Endothelial cell (in vitro differentiated cells): ENCODE measurements at regions not wholly inside any gene's neighbourhood (a gene's known extent, or its start where the extent isn't known, plus 50 kb on each side); places are given as distances from the start of the nearest gene placed in this dataset.

ENCODE experiments used
- DNase-seq: peaks from one replicate; pipeline ENCODE4 v3.0.0; 2021; ENCODE audit warnings: low spot score
- H3K27ac Mint-ChIP-seq: one replicate; pipeline ENCODE4 v1.8.0; 2021; ENCODE audit warnings: mixed read lengths, inconsistent platforms; ENCODE audit not compliant: unreplicated experiment
- H3K27me3 Mint-ChIP-seq: one replicate; pipeline ENCODE4 v1.8.0; 2021; ENCODE audit warnings: mild to moderate bottlenecking, moderate library complexity, mixed read lengths, inconsistent platforms; ENCODE audit not compliant: unreplicated experiment
- H3K36me3 Mint-ChIP-seq: one replicate; pipeline ENCODE4 v1.8.0; 2021; ENCODE audit warnings: mild to moderate bottlenecking, low read depth, mixed read lengths, inconsistent platforms; ENCODE audit not compliant: unreplicated experiment
- H3K4me1 Mint-ChIP-seq: one replicate; pipeline ENCODE4 v1.8.0; 2021; ENCODE audit warnings: mild to moderate bottlenecking, mixed read lengths, inconsistent platforms; ENCODE audit not compliant: unreplicated experiment
- H3K4me3 Mint-ChIP-seq: one replicate; pipeline ENCODE4 v1.8.0; 2021; ENCODE audit warnings: mild to moderate bottlenecking, mixed read lengths, inconsistent platforms; ENCODE audit not compliant: unreplicated experiment
- H3K9me3 Mint-ChIP-seq: one replicate; pipeline ENCODE4 v1.8.0; 2021; ENCODE audit warnings: mixed read lengths, inconsistent platforms; ENCODE audit not compliant: unreplicated experiment
- TF ChIP-seq, protein P1 (sequence below): fragments of 200-600 bp; sonication (generic); IDR thresholded peaks from one replicate; pipeline ENCODE4 v1.5.0; 2021; ENCODE audit warnings: antibody characterized with exemption; ENCODE audit not compliant: unreplicated experiment

- TF ChIP-seq, protein P1, sequence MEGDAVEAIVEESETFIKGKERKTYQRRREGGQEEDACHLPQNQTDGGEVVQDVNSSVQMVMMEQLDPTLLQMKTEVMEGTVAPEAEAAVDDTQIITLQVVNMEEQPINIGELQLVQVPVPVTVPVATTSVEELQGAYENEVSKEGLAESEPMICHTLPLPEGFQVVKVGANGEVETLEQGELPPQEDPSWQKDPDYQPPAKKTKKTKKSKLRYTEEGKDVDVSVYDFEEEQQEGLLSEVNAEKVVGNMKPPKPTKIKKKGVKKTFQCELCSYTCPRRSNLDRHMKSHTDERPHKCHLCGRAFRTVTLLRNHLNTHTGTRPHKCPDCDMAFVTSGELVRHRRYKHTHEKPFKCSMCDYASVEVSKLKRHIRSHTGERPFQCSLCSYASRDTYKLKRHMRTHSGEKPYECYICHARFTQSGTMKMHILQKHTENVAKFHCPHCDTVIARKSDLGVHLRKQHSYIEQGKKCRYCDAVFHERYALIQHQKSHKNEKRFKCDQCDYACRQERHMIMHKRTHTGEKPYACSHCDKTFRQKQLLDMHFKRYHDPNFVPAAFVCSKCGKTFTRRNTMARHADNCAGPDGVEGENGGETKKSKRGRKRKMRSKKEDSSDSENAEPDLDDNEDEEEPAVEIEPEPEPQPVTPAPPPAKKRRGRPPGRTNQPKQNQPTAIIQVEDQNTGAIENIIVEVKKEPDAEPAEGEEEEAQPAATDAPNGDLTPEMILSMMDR = no peak
- no peaks in the 10 kb centered on the region for H3K4me1 Mint-ChIP-seq
- no peaks in the 10 kb centered on the region for H3K9me3 Mint-ChIP-seq
- H3K27ac Mint-ChIP-seq = no peak overlapping the region
- no peak overlapping the region for H3K4me3 Mint-ChIP-seq
- no peak for DNase-seq
- H3K27me3 Mint-ChIP-seq = peaks cover 2% of the 10 kb centered on the region
- no peaks in the 10 kb centered on the region for H3K36me3 Mint-ChIP-seq
Observed at GRCh38 chr3:178055939-178056338, 480.3 kb upstream of the KCNMB2 start.

- DNase-seq = no peak
- TF ChIP-seq, protein P1 = no peak
- H3K4me1 Mint-ChIP-seq = no peaks in the 10 kb centered on the region
- no peaks in the 10 kb centered on the region for H3K36me3 Mint-ChIP-seq
- no peak overlapping the region for H3K27ac Mint-ChIP-seq
- H3K4me3 Mint-ChIP-seq = no peak overlapping the region
- H3K27me3 Mint-ChIP-seq = peaks cover 2% of the 10 kb centered on the region
- no peaks in the 10 kb centered on the region for H3K9me3 Mint-ChIP-seq
Observed at GRCh38 chr3:178056868-178057267, 479.4 kb upstream of the KCNMB2 start.

GRCh38 chr3:178058629-178059028 lies 477.6 kb upstream of the KCNMB2 start:
- no peaks in the 10 kb centered on the region for H3K9me3 Mint-ChIP-seq

GRCh38 chr3:178059119-178059518 lies 477.1 kb upstream of the KCNMB2 start:
- H3K4me1 Mint-ChIP-seq = peaks cover 3% of the 10 kb centered on the region
- H3K27ac Mint-ChIP-seq = no peak overlapping the region
- peaks cover under 1% of the 10 kb centered on the region for H3K27me3 Mint-ChIP-seq
- no peaks in the 10 kb centered on the region for H3K9me3 Mint-ChIP-seq
- no peak for DNase-seq
- H3K36me3 Mint-ChIP-seq = no peaks in the 10 kb centered on the region
- H3K4me3 Mint-ChIP-seq = no peak overlapping the region
- TF ChIP-seq, protein P1 = no peak

More at GRCh38 chr3:178058629-178059028, 477.6 kb upstream of the KCNMB2 start:
- no peaks in the 10 kb centered on the region for H3K36me3 Mint-ChIP-seq
- DNase-seq = no peak
- H3K4me1 Mint-ChIP-seq = peaks cover 3% of the 10 kb centered on the region
- peaks cover 2% of the 10 kb centered on the region for H3K27me3 Mint-ChIP-seq
- TF ChIP-seq, protein P1 = no peak
- H3K27ac Mint-ChIP-seq = no peak overlapping the region
- no peak overlapping the region for H3K4me3 Mint-ChIP-seq

GRCh38 chr3:178059836-178060235 lies 476.4 kb upstream of the KCNMB2 start:
- Mint-ChIP-seq H3K9me3 (no peaks in the 10 kb centered on the region), H3K27ac (no peak overlapping the region), H3K4me3 (no peak overlapping the region), H3K36me3 (no peaks in the 10 kb centered on the region), H3K27me3 (no peaks in the 10 kb centered on the region), H3K4me1 (peaks cover 3% of the 10 kb centered on the region)
- TF ChIP-seq, protein P1 = no peak
- no peak for DNase-seq
